ENCODE measurements at regions not wholly inside any gene's neighbourhood (a gene's known extent, or its start where the extent isn't known, plus 50 kb on each side); places are given as distances from the start of the nearest gene placed in this dataset.
"Not testable (repeated sequence)": the region's sequence is repeated elsewhere in the genome, so short reads cannot be mapped to it uniquely, and the experiment has no call there.

GRCh38 chr6:60799146-60799545 is 1486.9 kb downstream of the KHDRBS2 start:
- DNase-seq (ENCODE audit: low read depth, low spot score) = not testable (repeated sequence)

GRCh38 chr6:60797831-60798230 is 1488.2 kb downstream of the KHDRBS2 start:
- not testable (repeated sequence) for H3K27ac ChIP-seq; DNase-seq (ENCODE audit: low read depth, low spot score)

More at GRCh38 chr6:60799146-60799545, 1486.9 kb downstream of the KHDRBS2 start:
- not testable (repeated sequence) for H3K27ac ChIP-seq

- not testable (repeated sequence) for H3K27ac ChIP-seq; DNase-seq (ENCODE audit: low read depth, low spot score)
These were observed 1496.4 kb downstream of the KHDRBS2 start for GRCh38 chr6:60789601-60790000.

- not testable (repeated sequence) for DNase-seq (ENCODE audit: low read depth, low spot score); H3K27ac ChIP-seq
These were observed 1503.1 kb downstream of the KHDRBS2 start for GRCh38 chr6:60782698-60783464.

GRCh38 chr6:60779591-60779990 is 1506.4 kb downstream of the KHDRBS2 start:
- not testable (repeated sequence) for H3K27ac ChIP-seq; DNase-seq (ENCODE audit: low read depth, low spot score)

GRCh38 chr6:60767791-60768499 is 1518.1 kb downstream of the KHDRBS2 start:
- not testable (repeated sequence) for H3K27ac ChIP-seq; DNase-seq (ENCODE audit: low read depth, low spot score)

- not testable (repeated sequence) for DNase-seq (ENCODE audit: low read depth, low spot score); H3K27ac ChIP-seq
These were observed 1520.7 kb downstream of the KHDRBS2 start for GRCh38 chr6:60765331-60765730.

- DNase-seq (ENCODE audit: low read depth, low spot score); H3K27ac ChIP-seq: not testable (repeated sequence)
These were observed 1522.5 kb downstream of the KHDRBS2 start for GRCh38 chr6:60763464-60764080.

- DNase-seq (ENCODE audit: low read depth, low spot score); H3K27ac ChIP-seq: not testable (repeated sequence)
These were observed 1525.1 kb downstream of the KHDRBS2 start for GRCh38 chr6:60760928-60761327.

GRCh38 chr6:60759149-60759825 is 1526.7 kb downstream of the KHDRBS2 start:
- H3K27ac ChIP-seq; DNase-seq (ENCODE audit: low read depth, low spot score): not testable (repeated sequence)

- H3K27ac ChIP-seq; DNase-seq (ENCODE audit: low read depth, low spot score): not testable (repeated sequence)
These were observed 1527.3 kb downstream of the KHDRBS2 start for GRCh38 chr6:60758725-60759124.

GRCh38 chr6:60754879-60755278 is 1531.1 kb downstream of the KHDRBS2 start:
- DNase-seq (ENCODE audit: low read depth, low spot score) = no peak
- H3K27ac ChIP-seq = no peak overlapping the region

- DNase-seq (ENCODE audit: low read depth, low spot score); H3K27ac ChIP-seq: not testable (repeated sequence)
These were observed 1535.5 kb downstream of the KHDRBS2 start for GRCh38 chr6:60750353-60751081.

- not testable (repeated sequence) for DNase-seq (ENCODE audit: low read depth, low spot score); H3K27ac ChIP-seq
These were observed 1538.1 kb downstream of the KHDRBS2 start for GRCh38 chr6:60747765-60748556.

GRCh38 chr6:60737764-60738425 is 1548.1 kb downstream of the KHDRBS2 start:
- DNase-seq (ENCODE audit: low read depth, low spot score); H3K27ac ChIP-seq: not testable (repeated sequence)

GRCh38 chr6:60737315-60737714 is 1548.7 kb downstream of the KHDRBS2 start:
- not testable (repeated sequence) for DNase-seq (ENCODE audit: low read depth, low spot score); H3K27ac ChIP-seq

GRCh38 chr6:60723935-60724334 is 1562.1 kb downstream of the KHDRBS2 start:
- not testable (repeated sequence) for DNase-seq (ENCODE audit: low read depth, low spot score); H3K27ac ChIP-seq

GRCh38 chr6:60695232-60695631 is 1590.8 kb downstream of the KHDRBS2 start:
- no peak for DNase-seq (ENCODE audit: low read depth, low spot score)
- no peak overlapping the region for H3K27ac ChIP-seq
